Loucy (cell line): ENCODE measurements at regions not wholly inside any gene's neighbourhood (a gene's known extent, or its start where the extent isn't known, plus 50 kb on each side); places are given as distances from the start of the nearest gene placed in this dataset.

Experiments
- H2AFZ ChIP-seq: fragments of 200-600 bp; sonication (generic); 2 replicates; pipeline ENCODE4 v1.6.0; 2016; ENCODE audit warnings: antibody characterized with exemption, mild to moderate bottlenecking, low read length, moderate library complexity
- H3F3A ChIP-seq: fragments of 200-600 bp; 2 replicates; pipeline ENCODE4 v1.6.0; 2016; ENCODE audit warnings: antibody characterized with exemption, low read depth, mild to moderate bottlenecking
- H3K27me3 ChIP-seq: fragments of 200-600 bp; sonication (generic); 2 replicates; pipeline ENCODE4 v1.6.1; 2014; ENCODE audit warnings: low read length, mild to moderate bottlenecking; ENCODE audit not compliant: insufficient read depth, poor library complexity, severe bottlenecking
- H3K36me3 ChIP-seq: fragments of 200-600 bp; sonication (generic); 2 replicates; pipeline ENCODE4 v1.6.1; 2016; ENCODE audit warnings: low read length; ENCODE audit not compliant: insufficient read depth
- H3K4me1 ChIP-seq: fragments of 200-600 bp; sonication (generic); 2 replicates; pipeline ENCODE4 v1.5.1; 2014; ENCODE audit warnings: low read length, mild to moderate bottlenecking; ENCODE audit not compliant: insufficient read depth, poor library complexity, severe bottlenecking
- H3K4me2 ChIP-seq: fragments of 200-600 bp; sonication (generic); 2 replicates; pipeline ENCODE4 v1.6.0; 2014; ENCODE audit warnings: antibody characterized with exemption, low read length, low read depth, mild to moderate bottlenecking; ENCODE audit not compliant: poor library complexity, severe bottlenecking
- H3K4me3 ChIP-seq: fragments of 200-600 bp; sonication (generic); 2 replicates; pipeline ENCODE4 v1.5.1; 2014; ENCODE audit warnings: low read length, mild to moderate bottlenecking, mixed read lengths; ENCODE audit not compliant: poor library complexity, severe bottlenecking
- H3K79me2 ChIP-seq: fragments of 200-600 bp; sonication (generic); 2 replicates; pipeline ENCODE4 v1.6.1; 2014; ENCODE audit warnings: low read length; ENCODE audit not compliant: insufficient read depth
- H3K9ac ChIP-seq: fragments of 200-600 bp; sonication (generic); 2 replicates; pipeline ENCODE4 v1.6.0; 2014; ENCODE audit warnings: mild to moderate bottlenecking, low read depth, low read length, moderate library complexity; ENCODE audit not compliant: poor library complexity, severe bottlenecking
- H3K9me2 ChIP-seq: fragments of 200-600 bp; sonication (generic); replicated peaks from 2 replicates; pipeline ENCODE4 v1.6.1; 2016; ENCODE audit warnings: low read depth, low read length, mixed read lengths
- H3K9me3 ChIP-seq: fragments of 200-600 bp; sonication (generic); 2 replicates; pipeline ENCODE4 v1.6.1; 2014; ENCODE audit warnings: mild to moderate bottlenecking, antibody characterized with exemption, low read length, low read depth; ENCODE audit not compliant: insufficient read depth
- H4K20me1 ChIP-seq: fragments of 200-600 bp; sonication (generic); 2 replicates; pipeline ENCODE4 v1.6.0; 2014; ENCODE audit warnings: antibody characterized with exemption, low read length, mild to moderate bottlenecking; ENCODE audit not compliant: insufficient read depth, poor library complexity, severe bottlenecking
- EZH2phosphoT487 ChIP-seq: fragments of 200-600 bp; IDR thresholded peaks from 2 replicates; pipeline ENCODE4 v1.6.1; 2018; ENCODE audit warnings: antibody characterized with exemption, mild to moderate bottlenecking, moderate library complexity, borderline replicate concordance
- TF ChIP-seq, protein P1 (sequence below): fragments of 200-600 bp; sonication (generic); conservative IDR thresholded peaks from 2 replicates; pipeline ENCODE4 v1.5.1; 2014; ENCODE audit warnings: mild to moderate bottlenecking, antibody characterized with exemption, low read length

- no peak overlapping the region for H3K4me2 ChIP-seq
- H3K4me3 ChIP-seq: no peak overlapping the region
- H3K9me2 ChIP-seq: no peaks in the 10 kb centered on the region
- H3K36me3 ChIP-seq: no peaks in the 10 kb centered on the region
- no peak overlapping the region for H2AFZ ChIP-seq
- H3K9me3 ChIP-seq: no peaks in the 10 kb centered on the region
- no peaks in the 10 kb centered on the region for H3K4me1 ChIP-seq
- no peaks in the 10 kb centered on the region for H4K20me1 ChIP-seq
- no peak for TF ChIP-seq EZH2phosphoT487
- TF ChIP-seq, protein P1, sequence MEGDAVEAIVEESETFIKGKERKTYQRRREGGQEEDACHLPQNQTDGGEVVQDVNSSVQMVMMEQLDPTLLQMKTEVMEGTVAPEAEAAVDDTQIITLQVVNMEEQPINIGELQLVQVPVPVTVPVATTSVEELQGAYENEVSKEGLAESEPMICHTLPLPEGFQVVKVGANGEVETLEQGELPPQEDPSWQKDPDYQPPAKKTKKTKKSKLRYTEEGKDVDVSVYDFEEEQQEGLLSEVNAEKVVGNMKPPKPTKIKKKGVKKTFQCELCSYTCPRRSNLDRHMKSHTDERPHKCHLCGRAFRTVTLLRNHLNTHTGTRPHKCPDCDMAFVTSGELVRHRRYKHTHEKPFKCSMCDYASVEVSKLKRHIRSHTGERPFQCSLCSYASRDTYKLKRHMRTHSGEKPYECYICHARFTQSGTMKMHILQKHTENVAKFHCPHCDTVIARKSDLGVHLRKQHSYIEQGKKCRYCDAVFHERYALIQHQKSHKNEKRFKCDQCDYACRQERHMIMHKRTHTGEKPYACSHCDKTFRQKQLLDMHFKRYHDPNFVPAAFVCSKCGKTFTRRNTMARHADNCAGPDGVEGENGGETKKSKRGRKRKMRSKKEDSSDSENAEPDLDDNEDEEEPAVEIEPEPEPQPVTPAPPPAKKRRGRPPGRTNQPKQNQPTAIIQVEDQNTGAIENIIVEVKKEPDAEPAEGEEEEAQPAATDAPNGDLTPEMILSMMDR: no peak
- no peaks in the 10 kb centered on the region for H3F3A ChIP-seq
- H3K27me3 ChIP-seq: no peaks in the 10 kb centered on the region
- H3K79me2 ChIP-seq: no peaks in the 10 kb centered on the region
- no peak overlapping the region for H3K9ac ChIP-seq
Measured at GRCh38 chr18:2392446-2392845, 178.9 kb downstream of the METTL4 start.

GRCh38 chr18:2394684-2395083, 176.6 kb downstream of the METTL4 start:
- Histone ChIP-seq H3K27me3 (no peaks in the 10 kb centered on the region), H3K9me2 (no peaks in the 10 kb centered on the region), H3K4me1 (no peaks in the 10 kb centered on the region), H3F3A (no peaks in the 10 kb centered on the region), H3K4me3 (no peak overlapping the region), H3K79me2 (no peaks in the 10 kb centered on the region), H2AFZ (no peak overlapping the region), H4K20me1 (no peaks in the 10 kb centered on the region), H3K4me2 (no peak overlapping the region), H3K9ac (no peak overlapping the region), H3K9me3 (no peaks in the 10 kb centered on the region), H3K36me3 (no peaks in the 10 kb centered on the region)
- TF ChIP-seq, protein P1: no peak
- TF ChIP-seq EZH2phosphoT487: no peak

DNA sequence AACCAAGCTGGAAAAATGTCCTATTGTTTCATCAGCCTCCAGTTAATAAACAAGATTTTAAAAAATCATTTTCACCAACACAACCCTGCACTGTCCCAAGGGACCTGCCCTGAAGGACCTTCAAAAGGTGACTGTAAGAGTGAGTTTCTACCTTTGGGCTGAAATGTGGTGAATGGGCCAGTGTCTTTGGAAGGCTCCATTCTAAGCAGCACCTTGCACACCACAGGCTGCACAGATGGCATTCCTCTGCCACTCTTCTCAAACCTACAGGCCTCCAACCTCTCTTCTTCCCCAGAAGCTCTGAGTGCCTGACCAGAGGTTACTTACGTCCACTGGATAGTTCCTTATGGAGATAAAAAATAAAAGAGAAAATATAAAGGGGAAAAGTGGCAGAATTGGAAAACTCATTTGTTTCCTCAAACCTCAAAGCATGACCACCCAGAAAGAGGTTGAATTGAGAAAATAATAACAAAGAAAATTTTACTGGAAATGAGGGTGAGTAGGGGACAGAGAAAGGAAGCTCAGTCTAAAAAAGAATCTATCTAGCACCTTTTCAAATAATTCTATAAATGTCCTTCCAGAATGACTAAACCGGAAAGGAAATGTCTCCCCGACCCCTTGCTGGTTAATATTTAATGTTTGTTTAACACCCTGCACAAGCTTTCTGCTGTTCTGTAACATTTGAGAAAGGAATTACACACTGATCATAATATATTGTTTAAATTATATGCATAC, 175.7 kb downstream of the METTL4 start:
- H3K9ac ChIP-seq: no peak overlapping the region
- no peaks in the 10 kb centered on the region for H3K9me3 ChIP-seq
- no peaks in the 10 kb centered on the region for H4K20me1 ChIP-seq
- H3K9me2 ChIP-seq: no peaks in the 10 kb centered on the region
- no peaks in the 10 kb centered on the region for H3K36me3 ChIP-seq
- H3K4me3 ChIP-seq: no peak overlapping the region
- H3K79me2 ChIP-seq: no peaks in the 10 kb centered on the region
- H3K4me1 ChIP-seq: no peaks in the 10 kb centered on the region
- H3K4me2 ChIP-seq: no peak overlapping the region
- H2AFZ ChIP-seq: no peak overlapping the region
- no peaks in the 10 kb centered on the region for H3K27me3 ChIP-seq
- no peak for TF ChIP-seq EZH2phosphoT487
- TF ChIP-seq, protein P1: no peak
- no peaks in the 10 kb centered on the region for H3F3A ChIP-seq
